HCT116 (cell line): ENCODE measurements at regions not wholly inside any gene's neighbourhood (a gene's known extent, or its start where the extent isn't known, plus 50 kb on each side); places are given as distances from the start of the nearest gene placed in this dataset.

Experiments used
- ATAC-seq: fragments of 200-7000 bp; cut with Tn5 transposase; 2 replicates; pipeline ENCODE4 v1.9.1; 2020; ENCODE audit warnings: mild to moderate bottlenecking, moderate library complexity
- BruUV-seq: library from RNA; stranded (reverse); fragments of 400-500 nt; replicated peaks from 2 replicates; lab custom pipeline; 2021; lab: Mats Ljungman, UMichigan
- CTCF ChIA-PET: fragments of 300-600 bp; sonication (Branson Sonifier 250); formaldehyde crosslinking; loops from one replicate; lab custom pipeline; 2021; ENCODE audit warnings: antibody characterized with exemption; lab: Charles Lee
- POLR2A ChIA-PET: fragments of 300-600, 350-600 bp; sonication (Branson Sonifier 250); formaldehyde crosslinking; loops from one replicate; lab custom pipeline; 2021; ENCODE audit warnings: antibody characterized with exemption; lab: Charles Lee
- RAD21 ChIA-PET, 2 experiments: fragments of 300-600 bp; sonication (Branson Sonifier 250); formaldehyde crosslinking; loops; one replicate each; lab custom pipeline; 2023; ENCODE audit warnings: low total read pairs in 2 of 2; ENCODE audit not compliant: uncharacterized antibody in 2 of 2, unreplicated experiment in 2 of 2, low non-redundant PET in 1 of 2; lab: Charles Lee
- DNase-seq: peaks from one replicate; pipeline ENCODE4 v3.0.0-alpha.2; 2010; ENCODE audit warnings: low read depth, low spot score
- H2AFZ ChIP-seq: fragments of 200-600 bp; shearing (Covaris generic), sonication (generic); 2 replicates; pipeline ENCODE4 v1.6.1; 2017; ENCODE audit warnings: low read depth, mixed run types, mixed read lengths, antibody characterized with exemption, low read length; ENCODE audit not compliant: poor library complexity, severe bottlenecking
- H3K27ac ChIP-seq: 2 replicates; pipeline ENCODE4 v1.5.1; 2012; ENCODE audit warnings: low read depth, low read length
- H3K27me3 ChIP-seq: fragments of 200-600 bp; sonication (generic); 2 replicates; pipeline ENCODE4 v1.6.1; 2016; ENCODE audit warnings: mixed run types, low read length, mixed read lengths; ENCODE audit not compliant: insufficient read depth
- H3K36me3 ChIP-seq, 2 experiments: fragments of 200-500 bp in 1 of 2; fragments of 200-600 bp in 1 of 2; sonication (Bioruptor generic) in 1 of 2; sonication (generic) in 1 of 2; 2 replicates each; pipeline versions ENCODE4 v1.5.1 to v1.6.1; 2014 to 2016; ENCODE audit warnings: low read length in 2 of 2, inconsistent platforms in 1 of 2, mixed read lengths in 1 of 2, mixed run types in 1 of 2; ENCODE audit not compliant: insufficient read depth in 2 of 2, control insufficient read depth in 1 of 2
- H3K4me1 ChIP-seq, 2 experiments: fragments of 200-600 bp in 1 of 2; sonication (generic) in 1 of 2; 2 replicates each; pipeline versions ENCODE4 v1.5.1 to v1.6.1; 2012 to 2017; ENCODE audit warnings: low read length in 2 of 2, inconsistent platforms in 1 of 2, mild to moderate bottlenecking in 1 of 2, mixed read lengths in 1 of 2, mixed run types in 1 of 2, moderate library complexity in 1 of 2; ENCODE audit not compliant: insufficient read depth in 2 of 2, control insufficient read depth in 1 of 2
- H3K4me2 ChIP-seq: fragments of 200-600 bp; sonication (generic); 2 replicates; pipeline ENCODE4 v1.6.1; 2017; ENCODE audit warnings: mixed run types, low read length, mixed read lengths
- H3K4me3 ChIP-seq, 2 experiments: fragments of 200-600 bp in 1 of 2; sonication (generic) in 1 of 2; replicated peaks in 1 of 2; 2 replicates each; pipeline ENCODE4 v1.5.1; 2011 to 2016; ENCODE audit warnings: low read length in 2 of 2, control low read depth in 1 of 2, low read depth in 1 of 2, mild to moderate bottlenecking in 1 of 2, mixed read lengths in 1 of 2, mixed run types in 1 of 2
- H3K79me2 ChIP-seq: fragments of 200-600 bp; sonication (generic); 2 replicates; pipeline ENCODE4 v1.6.1; 2017; ENCODE audit warnings: mild to moderate bottlenecking, mixed run types, low read length, moderate library complexity, mixed read lengths; ENCODE audit not compliant: insufficient read depth
- H3K9ac ChIP-seq: fragments of 200-600 bp; sonication (generic); 2 replicates; pipeline ENCODE4 v1.6.1; 2016; ENCODE audit warnings: low read length, mixed read lengths
- H3K9me2 ChIP-seq: fragments of 200-600 bp; sonication (generic), shearing (Covaris generic); 2 replicates; pipeline ENCODE4 v1.6.1; 2017; ENCODE audit warnings: mixed run types, mild to moderate bottlenecking, moderate library complexity; ENCODE audit not compliant: insufficient read depth
- H3K9me3 ChIP-seq, 2 experiments: fragments of 200-500 bp in 1 of 2; fragments of 200-600 bp in 1 of 2; sonication (Bioruptor generic) in 1 of 2; sonication (generic) in 1 of 2; 2 replicates each; pipeline ENCODE4 v1.6.1; 2014 to 2017; ENCODE audit warnings: low read length in 2 of 2, mixed read lengths in 2 of 2, inconsistent platforms in 1 of 2, low read depth in 1 of 2, mild to moderate bottlenecking in 1 of 2, mixed run types in 1 of 2, moderate library complexity in 1 of 2; ENCODE audit not compliant: control insufficient read depth in 1 of 2, insufficient read depth in 1 of 2
- H4K20me1 ChIP-seq: fragments of 200-600 bp; sonication (generic), shearing (Covaris generic); 2 replicates; pipeline ENCODE4 v1.6.1; 2017; ENCODE audit warnings: mixed run types, mild to moderate bottlenecking, moderate library complexity; ENCODE audit not compliant: insufficient read depth
- CBX3 ChIP-seq: IDR thresholded peaks from 2 replicates; pipeline ENCODE4 v1.6.1; 2012; ENCODE audit warnings: low read depth
- CEBPB ChIP-seq: IDR thresholded peaks from 2 replicates; pipeline ENCODE4 v1.6.1; 2012; ENCODE audit warnings: low read depth
- EGR1 ChIP-seq: IDR thresholded peaks from 2 replicates; pipeline ENCODE4 v1.6.1; 2012; ENCODE audit warnings: low read depth
- ELF1 ChIP-seq: IDR thresholded peaks from 2 replicates; pipeline ENCODE4 v1.6.1; 2012; ENCODE audit warnings: low read depth, borderline replicate concordance
- FOSL1 ChIP-seq: IDR thresholded peaks from 2 replicates; pipeline ENCODE4 v1.6.1; 2012; ENCODE audit warnings: low read depth
- JUND ChIP-seq: IDR thresholded peaks from 2 replicates; pipeline ENCODE4 v1.6.1; 2012
- POLR2A ChIP-seq: IDR thresholded peaks from 2 replicates; pipeline ENCODE4 v1.7.0; 2011; ENCODE audit warnings: borderline replicate concordance; ENCODE audit not compliant: insufficient read depth, insufficient read length; ENCODE audit errors: extremely low read depth
- POLR2AphosphoS5 ChIP-seq: IDR thresholded peaks from 2 replicates; pipeline ENCODE4 v1.6.1; 2011; ENCODE audit warnings: mild to moderate bottlenecking, low read depth, low read length, moderate library complexity
- RAD21 ChIP-seq: IDR thresholded peaks from 2 replicates; pipeline ENCODE4 v1.6.1; 2012; ENCODE audit warnings: low read depth, mild to moderate bottlenecking
- SIN3A ChIP-seq: IDR thresholded peaks from 2 replicates; pipeline ENCODE4 v1.6.1; 2012; ENCODE audit warnings: low read depth
- SP1 ChIP-seq: IDR thresholded peaks from 2 replicates; pipeline ENCODE4 v1.6.1; 2012; ENCODE audit warnings: low read depth
- SRF ChIP-seq: IDR thresholded peaks from 2 replicates; pipeline ENCODE4 v1.6.1; 2012; ENCODE audit warnings: low read depth
- TCF7L2 ChIP-seq: IDR thresholded peaks from 2 replicates; pipeline ENCODE4 v1.7.0; 2011; ENCODE audit warnings: borderline replicate concordance, inconsistent platforms; ENCODE audit not compliant: insufficient read depth, insufficient read length; ENCODE audit errors: extremely low read depth
- ZFX ChIP-seq: fragments of 450-650 bp; IDR thresholded peaks from 2 replicates; pipeline ENCODE4 v1.6.1; 2017
- ZNF274 ChIP-seq: fragments of 200-500 bp; sonication (Bioruptor generic); IDR thresholded peaks from 2 replicates; pipeline ENCODE4 v1.6.1; 2014; ENCODE audit warnings: mild to moderate bottlenecking, low read depth, low read length, inconsistent platforms
- intact Hi-C: fragments of 100-400 bp; cut with micrococcal nuclease; formaldehyde crosslinking; loops from 2 replicates; pipeline ENCODE4 v1.10.0; 2022
- TF ChIP-seq, protein P1 (sequence below), 3 experiments: fragments of 200-600 bp in 1 of 3; sonication (generic) in 1 of 3; IDR thresholded peaks in 2 of 3; conservative IDR thresholded peaks in 1 of 3; 2 replicates each; pipeline ENCODE4 v1.5.1; 2012 to 2017; ENCODE audit warnings: low read depth in 2 of 3, low read length in 2 of 3, antibody characterized with exemption in 1 of 3, borderline replicate concordance in 1 of 3, control low read depth in 1 of 3, mild to moderate bottlenecking in 1 of 3, mixed read lengths in 1 of 3, mixed run types in 1 of 3, moderate library complexity in 1 of 3; ENCODE audit not compliant: insufficient read depth in 1 of 3
- TF ChIP-seq, protein P2 (sequence below): IDR thresholded peaks from 2 replicates; pipeline ENCODE4 v1.6.1; 2012; ENCODE audit warnings: low read depth
- TF ChIP-seq, protein P3 (sequence below): IDR thresholded peaks from 2 replicates; pipeline ENCODE4 v1.6.1; 2012
- TF ChIP-seq, protein P4 (sequence below): IDR thresholded peaks from 2 replicates; pipeline ENCODE4 v1.6.1; 2011; ENCODE audit warnings: mild to moderate bottlenecking, low read length, moderate library complexity; ENCODE audit not compliant: insufficient replicate concordance; ENCODE audit errors: extremely low read depth

DNA sequence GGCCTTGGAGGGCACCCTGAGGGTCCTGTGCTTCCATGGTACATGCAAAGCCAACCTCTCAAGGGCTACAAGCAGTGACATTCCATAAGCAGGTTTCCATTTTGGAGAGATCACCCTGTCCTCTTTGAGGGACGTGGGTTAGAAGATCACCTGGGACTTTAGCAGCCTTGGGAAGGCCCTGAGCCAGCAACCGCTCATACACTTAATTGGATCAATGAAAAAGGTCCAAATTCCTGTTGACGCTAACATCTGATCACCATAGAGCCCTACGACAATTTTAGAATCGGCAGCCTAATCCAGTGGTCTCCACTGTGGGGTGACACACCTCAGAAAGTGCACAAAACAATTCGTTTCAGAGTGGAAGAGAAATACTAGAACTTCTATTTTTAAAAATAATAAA lies 196.0 kb upstream of the NR3C1 start:
- no peak overlapping the region for H2AFZ ChIP-seq
- H3K79me2 ChIP-seq: no peaks in the 10 kb centered on the region
- H3K9me2 ChIP-seq: no peaks in the 10 kb centered on the region
- DNase-seq: no peak
- BruUV-seq: no TSS peak
- no peaks in the 10 kb centered on the region for H3K36me3 ChIP-seq
- H3K4me3 ChIP-seq: no peak overlapping the region
- TF ChIP-seq JUND (no peak), FOSL1 (no peak), SIN3A (no peak), SRF (no peak), TCF7L2 (no peak), POLR2AphosphoS5 (no peak), SP1 (no peak), ELF1 (no peak), ZNF274 (no peak), CBX3 (no peak), ZFX (no peak), CEBPB (no peak), RAD21 (no peak), POLR2A (no peak), EGR1 (no peak)
- TF ChIP-seq, protein P1, sequence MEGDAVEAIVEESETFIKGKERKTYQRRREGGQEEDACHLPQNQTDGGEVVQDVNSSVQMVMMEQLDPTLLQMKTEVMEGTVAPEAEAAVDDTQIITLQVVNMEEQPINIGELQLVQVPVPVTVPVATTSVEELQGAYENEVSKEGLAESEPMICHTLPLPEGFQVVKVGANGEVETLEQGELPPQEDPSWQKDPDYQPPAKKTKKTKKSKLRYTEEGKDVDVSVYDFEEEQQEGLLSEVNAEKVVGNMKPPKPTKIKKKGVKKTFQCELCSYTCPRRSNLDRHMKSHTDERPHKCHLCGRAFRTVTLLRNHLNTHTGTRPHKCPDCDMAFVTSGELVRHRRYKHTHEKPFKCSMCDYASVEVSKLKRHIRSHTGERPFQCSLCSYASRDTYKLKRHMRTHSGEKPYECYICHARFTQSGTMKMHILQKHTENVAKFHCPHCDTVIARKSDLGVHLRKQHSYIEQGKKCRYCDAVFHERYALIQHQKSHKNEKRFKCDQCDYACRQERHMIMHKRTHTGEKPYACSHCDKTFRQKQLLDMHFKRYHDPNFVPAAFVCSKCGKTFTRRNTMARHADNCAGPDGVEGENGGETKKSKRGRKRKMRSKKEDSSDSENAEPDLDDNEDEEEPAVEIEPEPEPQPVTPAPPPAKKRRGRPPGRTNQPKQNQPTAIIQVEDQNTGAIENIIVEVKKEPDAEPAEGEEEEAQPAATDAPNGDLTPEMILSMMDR (IDR thresholded peaks at IDR 0.05 in 2 of 3, conservative IDR thresholded peaks at IDR 0.05 in 1 of 3; ENCODE audit: borderline replicate concordance in 1 of 3, insufficient read depth in 1 of 3, low read depth in 2 of 3, low read length in 2 of 3): no peak
- TF ChIP-seq, protein P2, sequence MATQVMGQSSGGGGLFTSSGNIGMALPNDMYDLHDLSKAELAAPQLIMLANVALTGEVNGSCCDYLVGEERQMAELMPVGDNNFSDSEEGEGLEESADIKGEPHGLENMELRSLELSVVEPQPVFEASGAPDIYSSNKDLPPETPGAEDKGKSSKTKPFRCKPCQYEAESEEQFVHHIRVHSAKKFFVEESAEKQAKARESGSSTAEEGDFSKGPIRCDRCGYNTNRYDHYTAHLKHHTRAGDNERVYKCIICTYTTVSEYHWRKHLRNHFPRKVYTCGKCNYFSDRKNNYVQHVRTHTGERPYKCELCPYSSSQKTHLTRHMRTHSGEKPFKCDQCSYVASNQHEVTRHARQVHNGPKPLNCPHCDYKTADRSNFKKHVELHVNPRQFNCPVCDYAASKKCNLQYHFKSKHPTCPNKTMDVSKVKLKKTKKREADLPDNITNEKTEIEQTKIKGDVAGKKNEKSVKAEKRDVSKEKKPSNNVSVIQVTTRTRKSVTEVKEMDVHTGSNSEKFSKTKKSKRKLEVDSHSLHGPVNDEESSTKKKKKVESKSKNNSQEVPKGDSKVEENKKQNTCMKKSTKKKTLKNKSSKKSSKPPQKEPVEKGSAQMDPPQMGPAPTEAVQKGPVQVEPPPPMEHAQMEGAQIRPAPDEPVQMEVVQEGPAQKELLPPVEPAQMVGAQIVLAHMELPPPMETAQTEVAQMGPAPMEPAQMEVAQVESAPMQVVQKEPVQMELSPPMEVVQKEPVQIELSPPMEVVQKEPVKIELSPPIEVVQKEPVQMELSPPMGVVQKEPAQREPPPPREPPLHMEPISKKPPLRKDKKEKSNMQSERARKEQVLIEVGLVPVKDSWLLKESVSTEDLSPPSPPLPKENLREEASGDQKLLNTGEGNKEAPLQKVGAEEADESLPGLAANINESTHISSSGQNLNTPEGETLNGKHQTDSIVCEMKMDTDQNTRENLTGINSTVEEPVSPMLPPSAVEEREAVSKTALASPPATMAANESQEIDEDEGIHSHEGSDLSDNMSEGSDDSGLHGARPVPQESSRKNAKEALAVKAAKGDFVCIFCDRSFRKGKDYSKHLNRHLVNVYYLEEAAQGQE: no peak
- TF ChIP-seq, protein P3, sequence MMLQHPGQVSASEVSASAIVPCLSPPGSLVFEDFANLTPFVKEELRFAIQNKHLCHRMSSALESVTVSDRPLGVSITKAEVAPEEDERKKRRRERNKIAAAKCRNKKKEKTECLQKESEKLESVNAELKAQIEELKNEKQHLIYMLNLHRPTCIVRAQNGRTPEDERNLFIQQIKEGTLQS: no peak
- TF ChIP-seq, protein P4, sequence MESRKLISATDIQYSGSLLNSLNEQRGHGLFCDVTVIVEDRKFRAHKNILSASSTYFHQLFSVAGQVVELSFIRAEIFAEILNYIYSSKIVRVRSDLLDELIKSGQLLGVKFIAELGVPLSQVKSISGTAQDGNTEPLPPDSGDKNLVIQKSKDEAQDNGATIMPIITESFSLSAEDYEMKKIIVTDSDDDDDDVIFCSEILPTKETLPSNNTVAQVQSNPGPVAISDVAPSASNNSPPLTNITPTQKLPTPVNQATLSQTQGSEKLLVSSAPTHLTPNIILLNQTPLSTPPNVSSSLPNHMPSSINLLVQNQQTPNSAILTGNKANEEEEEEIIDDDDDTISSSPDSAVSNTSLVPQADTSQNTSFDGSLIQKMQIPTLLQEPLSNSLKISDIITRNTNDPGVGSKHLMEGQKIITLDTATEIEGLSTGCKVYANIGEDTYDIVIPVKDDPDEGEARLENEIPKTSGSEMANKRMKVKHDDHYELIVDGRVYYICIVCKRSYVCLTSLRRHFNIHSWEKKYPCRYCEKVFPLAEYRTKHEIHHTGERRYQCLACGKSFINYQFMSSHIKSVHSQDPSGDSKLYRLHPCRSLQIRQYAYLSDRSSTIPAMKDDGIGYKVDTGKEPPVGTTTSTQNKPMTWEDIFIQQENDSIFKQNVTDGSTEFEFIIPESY: no peak
- ChIA-PET CTCF (no interaction called here), POLR2A (no interaction called here), RAD21 (no interaction called here)
- H3K27me3 ChIP-seq: no peaks in the 10 kb centered on the region
- no peaks in the 10 kb centered on the region for H4K20me1 ChIP-seq
- no peak overlapping the region for H3K9ac ChIP-seq
- H3K4me2 ChIP-seq: no peak overlapping the region
- no peak overlapping the region for H3K27ac ChIP-seq
- intact Hi-C loops: no loop called here
- no peak for ATAC-seq
- H3K4me1 ChIP-seq: peaks cover 23 to 32% of the 10 kb centered on the region in 2 experiments
- no peaks in the 10 kb centered on the region for H3K9me3 ChIP-seq
